Endothelial cell of umbilical vein (primary cell): ENCODE measurements at regions not wholly inside any gene's neighbourhood (a gene's known extent, or its start where the extent isn't known, plus 50 kb on each side); places are given as distances from the start of the nearest gene placed in this dataset.

Source experiments
- BruUV-seq: library from RNA; stranded (reverse); fragments of 400-500 nt; replicated peaks from 2 replicates; lab custom pipeline; 2021; lab: Mats Ljungman, UMichigan
- CTCF ChIA-PET: fragments of 300-600, 350-600 bp; sonication (Branson Sonifier 250); formaldehyde crosslinking; loops from one replicate; lab custom pipeline; 2021; ENCODE audit warnings: antibody characterized with exemption, inconsistent platforms; lab: Charles Lee
- POLR2A ChIA-PET: fragments of 300-600, 350-600 bp; sonication (Branson Sonifier 250); formaldehyde crosslinking; loops from one replicate; lab custom pipeline; 2021; ENCODE audit warnings: antibody characterized with exemption, inconsistent platforms; lab: Charles Lee
- DNase-seq: peaks from one replicate; pipeline ENCODE4 v3.0.0-alpha.2; 2011; ENCODE audit warnings: low read depth, low spot score
- FAIRE-seq: peaks from 2 replicates; lab custom pipeline; 2011; peaks lifted over from hg19 to GRCh38; lab: Jason Lieb, UNC
- H2AFZ ChIP-seq: 2 replicates; pipeline ENCODE4 v1.6.0; 2012; ENCODE audit warnings: low read depth, low read length, control low read depth, inconsistent platforms
- H3K27ac ChIP-seq: 2 replicates; pipeline ENCODE4 v1.5.1; 2011; ENCODE audit warnings: low read depth, mild to moderate bottlenecking, control low read depth, low read length, moderate library complexity; ENCODE audit not compliant: insufficient read depth
- H3K27me3 ChIP-seq, 2 experiments: 2 replicates each; pipeline versions ENCODE4 v1.6.0 to v1.6.1; 2011; ENCODE audit warnings: low read length in 2 of 2, mixed read lengths in 1 of 2; ENCODE audit not compliant: control insufficient read depth in 2 of 2, insufficient read depth in 2 of 2
- H3K36me3 ChIP-seq, 2 experiments: 2 replicates in 1 of 2; 3 replicates in 1 of 2; pipeline ENCODE4 v1.5.1; 2011; ENCODE audit warnings: low read length in 2 of 2, mild to moderate bottlenecking in 1 of 2, moderate library complexity in 1 of 2; ENCODE audit not compliant: control insufficient read depth in 2 of 2, insufficient read depth in 2 of 2; ENCODE audit errors: extremely low read depth in 1 of 2
- H3K4me1 ChIP-seq: 3 replicates; pipeline ENCODE4 v1.5.1; 2011; ENCODE audit warnings: mild to moderate bottlenecking, low read length; ENCODE audit not compliant: control insufficient read depth, insufficient read depth; ENCODE audit errors: extremely low read depth
- H3K4me2 ChIP-seq: 2 replicates; pipeline ENCODE4 v1.6.1; 2011; ENCODE audit warnings: low read length, control low read depth, mixed read lengths; ENCODE audit not compliant: insufficient read depth
- H3K4me3 ChIP-seq, 3 experiments: fragments of 200-600 bp in 1 of 3; sonication (generic), shearing (Covaris generic) in 1 of 3; replicated peaks in 1 of 3; 2 replicates each; pipeline ENCODE4 v1.5.1; 2011 to 2016; ENCODE audit warnings: control low read depth in 3 of 3, low read length in 3 of 3, mild to moderate bottlenecking in 2 of 3, inconsistent platforms in 1 of 3, low read depth in 1 of 3, moderate library complexity in 1 of 3; ENCODE audit not compliant: insufficient read depth in 1 of 3
- H3K79me2 ChIP-seq: 2 replicates; pipeline ENCODE4 v1.6.0; 2012; ENCODE audit warnings: low read length, inconsistent platforms; ENCODE audit not compliant: control insufficient read depth, insufficient read depth
- H3K9ac ChIP-seq: replicated peaks from 2 replicates; pipeline ENCODE3; 2011; ENCODE audit warnings: low read length, control low read depth; ENCODE audit not compliant: insufficient read depth; ENCODE audit errors: extremely low read depth
- H3K9me1 ChIP-seq: replicated peaks from 3 replicates; pipeline ENCODE4 v1.6.0; 2011; ENCODE audit warnings: mild to moderate bottlenecking, low read length; ENCODE audit not compliant: control insufficient read depth, insufficient read depth; ENCODE audit errors: extremely low read depth
- H3K9me3 ChIP-seq: replicated peaks from 2 replicates; pipeline ENCODE4 v1.5.1; 2012; ENCODE audit warnings: low read length, inconsistent platforms; ENCODE audit not compliant: control insufficient read depth, insufficient read depth
- H4K20me1 ChIP-seq: replicated peaks from 2 replicates; pipeline ENCODE3; 2011; ENCODE audit warnings: mild to moderate bottlenecking, low read length; ENCODE audit not compliant: control insufficient read depth, insufficient read depth; ENCODE audit errors: extremely low read depth
- EZH2 ChIP-seq: IDR thresholded peaks from 2 replicates; pipeline ENCODE4 v1.6.1; 2012; ENCODE audit warnings: borderline replicate concordance, low read depth, mild to moderate bottlenecking, moderate library complexity, low read length, inconsistent platforms; ENCODE audit not compliant: severe bottlenecking
- FOS ChIP-seq: IDR thresholded peaks from 2 replicates; pipeline ENCODE4 v1.6.1; 2011; ENCODE audit warnings: mild to moderate bottlenecking, low read length, moderate library complexity, borderline replicate concordance; ENCODE audit not compliant: insufficient read depth
- GATA2 ChIP-seq: IDR thresholded peaks from 2 replicates; pipeline ENCODE4 v1.7.0; 2011; ENCODE audit warnings: low read depth, mild to moderate bottlenecking, moderate library complexity, mixed read lengths, low read length; ENCODE audit not compliant: insufficient read length, insufficient read depth
- JUN ChIP-seq: IDR thresholded peaks from 2 replicates; pipeline ENCODE4 v1.6.1; 2011; ENCODE audit warnings: borderline replicate concordance, low read depth; ENCODE audit not compliant: insufficient read length, insufficient read depth
- MYC ChIP-seq: IDR thresholded peaks from one replicate; pipeline ENCODE4 v1.6.1; 2011; ENCODE audit warnings: mild to moderate bottlenecking, low read depth, low read length
- POLR2A ChIP-seq: IDR thresholded peaks from 2 replicates; pipeline ENCODE4 v1.6.1; 2012; ENCODE audit warnings: low read depth, mild to moderate bottlenecking, control low read depth, low read length
- POLR2AphosphoS5 ChIP-seq: IDR thresholded peaks from 2 replicates; pipeline ENCODE4 v1.6.1; 2012; ENCODE audit warnings: low read depth, mild to moderate bottlenecking, control low read depth, low read length, moderate library complexity; ENCODE audit not compliant: insufficient read depth
- dilution Hi-C: fragments of 300-500 bp; cut with MboI; formaldehyde crosslinking; loops from one replicate; pipeline ENCODE4 v1.15.0; 2019; ENCODE audit warnings: low sequenced_read_pairs; ENCODE audit not compliant: extremely low pct_ligation_motif_present
- intact Hi-C: fragments of 100-400 bp; cut with micrococcal nuclease; formaldehyde crosslinking; loops from one replicate; pipeline ENCODE4 v1.10.0; 2022
- TF ChIP-seq, protein P1 (sequence below), 2 donors: IDR thresholded peaks; 1 replicate in 1 of 2; 2 replicates in 1 of 2; pipeline ENCODE4 v1.5.1; 2011; ENCODE audit warnings: low read length in 2 of 2, mild to moderate bottlenecking in 2 of 2, moderate library complexity in 2 of 2, control low read depth in 1 of 2, inconsistent platforms in 1 of 2, low read depth in 1 of 2; ENCODE audit not compliant: insufficient read depth in 1 of 2; ENCODE audit errors: extremely low read depth in 1 of 2
- TF ChIP-seq, protein P2 (sequence below): IDR thresholded peaks from 2 replicates; pipeline ENCODE4 v1.6.1; 2011; ENCODE audit not compliant: insufficient read depth, insufficient read length

DNA sequence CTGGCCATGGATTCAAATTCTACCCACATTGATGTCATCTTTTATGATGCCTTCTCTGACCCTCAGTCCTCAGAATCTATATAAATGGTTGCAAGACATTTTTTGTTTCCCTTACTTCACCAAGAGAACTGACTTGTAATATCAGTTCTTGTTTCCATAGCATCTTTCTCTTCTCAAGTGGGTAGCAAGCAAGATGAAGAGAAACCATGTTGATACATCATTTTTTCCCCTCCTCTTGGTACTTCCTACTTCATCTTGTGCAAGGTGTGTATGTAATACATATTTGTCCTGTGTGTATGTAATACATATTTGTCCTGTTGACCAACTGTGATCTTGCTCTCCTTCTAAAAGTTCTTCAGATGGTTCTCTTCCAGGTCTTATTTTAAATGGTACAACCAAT is 348.6 kb downstream of the PTEN start:
- dilution Hi-C loops (no loop called here), intact Hi-C loops (no loop called here)
- H3K4me3 ChIP-seq, result no peak overlapping the region
- FAIRE-seq (no peak), DNase-seq (no peak)
- H3K9me1 ChIP-seq, result no peaks in the 10 kb centered on the region
- no TSS peak for BruUV-seq
- H3K4me2 ChIP-seq, result no peak overlapping the region
- H3K4me1 ChIP-seq, result no peaks in the 10 kb centered on the region
- H4K20me1 ChIP-seq, result no peaks in the 10 kb centered on the region
- no peak overlapping the region for H3K27ac ChIP-seq
- TF ChIP-seq JUN (no peak), MYC (no peak), POLR2AphosphoS5 (no peak), EZH2 (no peak), FOS (no peak), POLR2A (no peak), GATA2 (no peak)
- TF ChIP-seq, protein P1, sequence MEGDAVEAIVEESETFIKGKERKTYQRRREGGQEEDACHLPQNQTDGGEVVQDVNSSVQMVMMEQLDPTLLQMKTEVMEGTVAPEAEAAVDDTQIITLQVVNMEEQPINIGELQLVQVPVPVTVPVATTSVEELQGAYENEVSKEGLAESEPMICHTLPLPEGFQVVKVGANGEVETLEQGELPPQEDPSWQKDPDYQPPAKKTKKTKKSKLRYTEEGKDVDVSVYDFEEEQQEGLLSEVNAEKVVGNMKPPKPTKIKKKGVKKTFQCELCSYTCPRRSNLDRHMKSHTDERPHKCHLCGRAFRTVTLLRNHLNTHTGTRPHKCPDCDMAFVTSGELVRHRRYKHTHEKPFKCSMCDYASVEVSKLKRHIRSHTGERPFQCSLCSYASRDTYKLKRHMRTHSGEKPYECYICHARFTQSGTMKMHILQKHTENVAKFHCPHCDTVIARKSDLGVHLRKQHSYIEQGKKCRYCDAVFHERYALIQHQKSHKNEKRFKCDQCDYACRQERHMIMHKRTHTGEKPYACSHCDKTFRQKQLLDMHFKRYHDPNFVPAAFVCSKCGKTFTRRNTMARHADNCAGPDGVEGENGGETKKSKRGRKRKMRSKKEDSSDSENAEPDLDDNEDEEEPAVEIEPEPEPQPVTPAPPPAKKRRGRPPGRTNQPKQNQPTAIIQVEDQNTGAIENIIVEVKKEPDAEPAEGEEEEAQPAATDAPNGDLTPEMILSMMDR (IDR thresholded peaks at IDR 0.05; ENCODE audit: extremely low read depth in 1 of 2, insufficient read depth in 1 of 2, low read depth in 1 of 2, low read length in 2 of 2), result no peak
- TF ChIP-seq, protein P2, sequence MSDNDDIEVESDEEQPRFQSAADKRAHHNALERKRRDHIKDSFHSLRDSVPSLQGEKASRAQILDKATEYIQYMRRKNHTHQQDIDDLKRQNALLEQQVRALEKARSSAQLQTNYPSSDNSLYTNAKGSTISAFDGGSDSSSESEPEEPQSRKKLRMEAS, result no peak
- no peaks in the 10 kb centered on the region for H3K9me3 ChIP-seq
- H2AFZ ChIP-seq, result no peak overlapping the region
- H3K9ac ChIP-seq, result no peak overlapping the region
- ChIA-PET CTCF (no interaction called here), POLR2A (no interaction called here)
- H3K79me2 ChIP-seq, result no peaks in the 10 kb centered on the region
- peaks cover 0 to 4% of the 10 kb centered on the region in 2 experiments for H3K27me3 ChIP-seq
- no peaks in the 10 kb centered on the region for H3K36me3 ChIP-seq
